NCI-H2081 treated with DMSO at 0.1 percent for 48 hours (cell line): ENCODE measurements at regions not wholly inside any gene's neighbourhood (a gene's known extent, or its start where the extent isn't known, plus 50 kb on each side); places are given as distances from the start of the nearest gene placed in this dataset.
"Not testable (repeated sequence)": the region's sequence is repeated elsewhere in the genome, so short reads cannot be mapped to it uniquely, and the experiment has no call there.

ENCODE experiments used
- DNase-seq: peaks from one replicate; lab custom pipeline; 2025; lab: John Stamatoyannopoulos, UW

GRCh38 chr1:176396604-176397395, 66.2 kb upstream of the PAPPA2 start:
- DNase-seq = not testable (repeated sequence)

- no peak for DNase-seq
These were observed 71.4 kb upstream of the PAPPA2 start for GRCh38 chr1:176391621-176392020.

- no peak for DNase-seq
These were observed 78.1 kb upstream of the PAPPA2 start for GRCh38 chr1:176384841-176385240.

- no peak for DNase-seq
These were observed 80.8 kb upstream of the PAPPA2 start for GRCh38 chr1:176382163-176382562.

- no peak for DNase-seq
These were observed 83.2 kb upstream of the PAPPA2 start for GRCh38 chr1:176379626-176380339.

GRCh38 chr1:176374967-176375569, 87.9 kb upstream of the PAPPA2 start:
- DNase-seq = peak; percentile 23

- DNase-seq = no peak
These were observed 98.6 kb upstream of the PAPPA2 start for GRCh38 chr1:176364236-176364905.

GRCh38 chr1:176349135-176349715, 113.8 kb upstream of the PAPPA2 start:
- not testable (repeated sequence) for DNase-seq

- no peak for DNase-seq
These were observed 121.3 kb upstream of the PAPPA2 start for GRCh38 chr1:176341656-176342055.

GRCh38 chr1:176338877-176339276, 124.1 kb upstream of the PAPPA2 start:
- no peak for DNase-seq

- no peak for DNase-seq
These were observed 123.7 kb upstream of the COP1 start for GRCh38 chr1:176330782-176331181.

- no peak for DNase-seq
These were observed 118.6 kb upstream of the COP1 start for GRCh38 chr1:176325664-176326063.

- DNase-seq = no peak
These were observed 116.4 kb upstream of the COP1 start for GRCh38 chr1:176323472-176323871.

GRCh38 chr1:176315519-176316220, 108.6 kb upstream of the COP1 start:
- no peak for DNase-seq

GRCh38 chr1:176296602-176297001, 89.5 kb upstream of the COP1 start:
- DNase-seq = not testable (repeated sequence)

- no peak for DNase-seq
These were observed 78.9 kb upstream of the COP1 start for GRCh38 chr1:176285996-176286395.

- DNase-seq = no peak
These were observed 64.5 kb upstream of the COP1 start for GRCh38 chr1:176271572-176271971.
